PC-9 (cell line): ENCODE measurements at regions not wholly inside any gene's neighbourhood (a gene's known extent, or its start where the extent isn't known, plus 50 kb on each side); places are given as distances from the start of the nearest gene placed in this dataset.

ENCODE experiments used
- CTCF ChIP-seq: fragments of 200-600 bp; sonication (generic); conservative IDR thresholded peaks from 2 replicates; pipeline ENCODE4 v1.6.1; 2017; ENCODE audit warnings: mixed run types, antibody characterized with exemption, mild to moderate bottlenecking, moderate library complexity
- EZH2 ChIP-seq: fragments of 200-600 bp; sonication (generic); IDR thresholded peaks from 2 replicates; pipeline ENCODE4 v1.8.0; 2017; ENCODE audit warnings: antibody characterized with exemption, low read depth

- no peak for TF ChIP-seq CTCF
- TF ChIP-seq EZH2, result no peak
Measured at GRCh38 chr12:14201291-14201690, 164.2 kb upstream of the ATF7IP start.
